ENCODE measurements at regions not wholly inside any gene's neighbourhood (a gene's known extent, or its start where the extent isn't known, plus 50 kb on each side); places are given as distances from the start of the nearest gene placed in this dataset.

DNA sequence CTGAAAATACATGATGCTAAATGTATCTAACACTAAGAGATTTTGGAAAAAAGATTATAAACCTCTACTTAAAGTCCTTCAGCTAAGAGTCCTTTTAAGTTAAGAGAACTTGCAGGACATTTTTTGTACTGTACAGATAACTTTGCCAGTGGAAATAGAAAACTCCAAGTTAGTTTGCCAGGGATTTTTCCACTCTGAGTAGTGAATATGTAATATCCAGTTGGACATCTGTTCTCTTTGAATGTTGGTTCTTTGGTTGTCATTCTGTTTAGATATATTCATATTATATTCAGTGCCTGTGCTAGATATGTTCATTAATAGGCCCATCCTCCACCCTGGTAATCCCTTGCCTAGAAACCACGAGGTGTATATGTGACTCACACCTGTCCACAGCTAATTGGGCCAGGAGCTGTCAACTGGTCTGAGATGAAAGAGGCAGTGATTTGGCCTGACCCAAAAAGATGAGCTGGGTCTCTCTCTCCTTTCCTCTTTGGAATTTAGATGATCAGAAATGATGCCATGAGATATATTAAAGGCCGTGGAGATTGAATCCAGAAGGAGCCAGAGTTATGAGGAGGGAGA is 261.0 kb upstream of the LRIG3 start:
- TF ChIP-seq, protein P1, sequence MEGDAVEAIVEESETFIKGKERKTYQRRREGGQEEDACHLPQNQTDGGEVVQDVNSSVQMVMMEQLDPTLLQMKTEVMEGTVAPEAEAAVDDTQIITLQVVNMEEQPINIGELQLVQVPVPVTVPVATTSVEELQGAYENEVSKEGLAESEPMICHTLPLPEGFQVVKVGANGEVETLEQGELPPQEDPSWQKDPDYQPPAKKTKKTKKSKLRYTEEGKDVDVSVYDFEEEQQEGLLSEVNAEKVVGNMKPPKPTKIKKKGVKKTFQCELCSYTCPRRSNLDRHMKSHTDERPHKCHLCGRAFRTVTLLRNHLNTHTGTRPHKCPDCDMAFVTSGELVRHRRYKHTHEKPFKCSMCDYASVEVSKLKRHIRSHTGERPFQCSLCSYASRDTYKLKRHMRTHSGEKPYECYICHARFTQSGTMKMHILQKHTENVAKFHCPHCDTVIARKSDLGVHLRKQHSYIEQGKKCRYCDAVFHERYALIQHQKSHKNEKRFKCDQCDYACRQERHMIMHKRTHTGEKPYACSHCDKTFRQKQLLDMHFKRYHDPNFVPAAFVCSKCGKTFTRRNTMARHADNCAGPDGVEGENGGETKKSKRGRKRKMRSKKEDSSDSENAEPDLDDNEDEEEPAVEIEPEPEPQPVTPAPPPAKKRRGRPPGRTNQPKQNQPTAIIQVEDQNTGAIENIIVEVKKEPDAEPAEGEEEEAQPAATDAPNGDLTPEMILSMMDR (conservative IDR thresholded peaks at IDR 0.05; ENCODE audit: low read depth, low read length), result no peak
- H3K4me3 ChIP-seq (ENCODE audit: low read length), result no peak overlapping the region
- no peak for DNase-seq (ENCODE audit: low read depth)

DNA sequence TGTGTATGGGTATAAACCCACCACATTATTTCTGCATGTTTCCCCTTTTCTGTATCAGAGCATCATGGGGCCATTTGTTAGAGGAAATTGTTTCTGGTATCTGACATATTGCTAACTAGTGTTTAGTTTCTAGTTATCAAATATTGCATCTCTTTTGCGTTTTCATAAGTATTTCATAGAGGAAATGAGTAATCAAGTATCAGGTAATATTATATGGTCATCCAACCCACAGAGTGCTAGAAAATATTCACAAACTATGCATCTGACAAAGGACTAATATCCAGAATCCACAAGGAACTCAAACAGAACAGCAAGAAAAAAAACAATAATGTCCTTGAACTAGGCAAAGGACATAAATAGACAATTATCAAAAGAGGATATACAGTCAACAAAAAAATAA is 258.9 kb upstream of the LRIG3 start:
- TF ChIP-seq, protein P1 (conservative IDR thresholded peaks at IDR 0.05; ENCODE audit: low read depth, low read length), result no peak
- DNase-seq (ENCODE audit: low read depth), result no peak
- H3K4me3 ChIP-seq (ENCODE audit: low read length), result no peak overlapping the region

DNA sequence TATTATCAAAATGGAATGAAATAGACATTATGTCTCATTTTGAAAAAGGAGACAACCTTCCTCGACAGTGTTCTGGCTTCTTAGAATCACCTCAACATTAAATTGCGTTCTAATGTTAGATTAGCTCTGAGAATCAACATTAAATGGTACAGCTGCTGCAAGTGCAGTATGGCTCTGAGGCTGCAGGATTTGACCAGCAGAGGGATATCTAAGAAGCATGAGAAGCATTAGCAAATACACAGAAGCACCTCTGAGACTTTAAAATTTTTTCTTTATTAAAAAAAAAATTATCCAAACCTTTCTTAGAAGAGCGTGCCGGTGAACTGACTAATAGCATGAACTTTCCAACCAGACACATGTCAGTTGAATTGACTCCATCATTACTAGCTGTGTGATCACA is 253.4 kb upstream of the LRIG3 start:
- no peak overlapping the region for H3K4me3 ChIP-seq (ENCODE audit: low read length)
- no peak for DNase-seq (ENCODE audit: low read depth)
- TF ChIP-seq, protein P1 (conservative IDR thresholded peaks at IDR 0.05; ENCODE audit: low read depth, low read length), result peak; percentile 39

DNA sequence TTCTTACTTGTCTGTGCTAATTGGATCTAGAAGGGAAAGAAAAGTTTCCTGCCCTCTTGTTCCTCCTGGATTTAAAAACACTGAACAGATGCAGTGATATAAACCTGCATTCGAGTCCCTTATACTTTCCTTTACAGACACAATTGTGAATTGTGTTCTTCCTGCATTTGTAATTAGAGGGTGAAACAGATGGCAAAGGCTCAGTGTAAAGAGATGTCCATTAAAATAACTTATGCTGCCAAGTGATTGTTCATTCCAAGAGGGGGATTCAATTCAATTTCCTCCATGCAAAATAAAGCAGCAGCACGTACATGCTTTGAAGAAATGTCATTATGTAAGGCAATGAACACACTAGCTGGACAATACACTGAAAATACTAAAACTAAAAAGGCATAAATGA is 248.3 kb upstream of the LRIG3 start:
- DNase-seq (ENCODE audit: low read depth), result no peak
- TF ChIP-seq, protein P1 (conservative IDR thresholded peaks at IDR 0.05; ENCODE audit: low read depth, low read length), result no peak
- no peak overlapping the region for H3K4me3 ChIP-seq (ENCODE audit: low read length)

DNA sequence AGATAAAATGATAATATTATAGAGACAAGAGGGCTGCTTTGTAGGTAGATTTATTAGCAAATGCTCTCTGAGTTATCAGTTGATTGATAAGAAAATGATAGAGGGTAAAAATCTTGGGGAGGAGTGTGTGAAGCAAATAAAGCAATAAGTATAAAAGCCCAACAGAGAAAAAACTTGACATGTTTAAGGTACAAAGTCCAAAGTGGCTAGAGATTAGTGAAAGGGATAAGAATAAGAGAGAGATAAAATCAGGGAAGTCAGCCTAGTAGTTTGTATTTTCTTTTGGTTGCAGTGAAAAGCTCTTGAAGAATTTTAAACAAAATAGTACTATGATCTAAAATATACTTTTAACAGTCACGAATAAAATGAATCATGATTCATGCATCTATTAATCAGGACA is 246.2 kb upstream of the LRIG3 start:
- TF ChIP-seq, protein P1 (conservative IDR thresholded peaks at IDR 0.05; ENCODE audit: low read depth, low read length), result no peak
- DNase-seq (ENCODE audit: low read depth), result no peak
- H3K4me3 ChIP-seq (ENCODE audit: low read length), result no peak overlapping the region

DNA sequence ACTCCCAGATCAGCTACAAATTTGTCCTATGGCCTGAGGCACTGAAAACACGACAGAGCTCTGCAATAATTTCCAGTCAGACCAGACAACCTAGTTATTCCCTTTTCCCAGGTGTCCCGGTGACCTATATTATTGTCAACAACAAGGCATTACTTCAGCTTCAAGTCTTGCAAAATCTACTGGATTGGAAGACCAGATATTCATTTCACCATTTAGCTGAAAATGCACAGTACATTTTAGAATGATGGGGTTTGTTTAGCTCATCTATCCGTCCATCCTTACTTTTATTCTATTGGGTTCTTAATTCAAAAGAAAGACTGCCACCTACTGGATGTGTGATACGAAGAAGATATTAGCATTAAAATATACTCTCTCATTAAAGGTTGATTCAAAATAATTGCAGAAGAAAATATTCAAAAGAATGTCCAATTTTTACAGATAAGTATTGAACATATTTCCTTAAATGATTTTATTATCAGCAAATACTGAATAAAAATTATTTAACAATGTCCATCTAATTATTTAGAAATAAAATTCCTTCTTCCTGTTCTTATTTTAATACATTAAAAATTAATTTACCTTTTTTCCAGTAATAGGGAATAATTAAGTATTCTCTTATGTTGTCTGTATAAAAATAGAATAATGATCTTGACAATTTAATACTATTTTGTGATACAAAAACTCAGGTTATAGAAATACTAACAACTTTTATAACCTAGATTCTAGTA is 244.9 kb upstream of the LRIG3 start:
- TF ChIP-seq, protein P1 (conservative IDR thresholded peaks at IDR 0.05; ENCODE audit: low read depth, low read length), result peak; percentile 46
- DNase-seq (ENCODE audit: low read depth), result no peak

DNA sequence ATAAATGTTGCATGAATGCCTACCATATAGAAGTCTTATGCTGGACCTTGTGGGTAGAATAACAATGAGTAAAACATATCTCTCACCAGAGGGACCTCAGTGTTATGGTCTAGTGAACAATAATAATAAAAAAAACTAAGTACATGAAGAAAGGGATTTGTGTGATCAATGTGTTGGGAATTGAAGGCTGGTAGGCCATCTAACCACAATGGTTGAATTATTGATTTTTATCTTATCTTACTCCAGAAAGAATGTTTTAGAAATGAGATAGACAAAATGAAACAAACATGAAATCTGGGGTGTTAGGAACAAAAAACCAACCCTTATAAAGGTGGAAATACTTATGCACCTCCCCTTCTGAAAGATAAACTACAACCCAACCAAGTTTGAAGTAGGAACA is 243.9 kb upstream of the LRIG3 start:
- H3K4me3 ChIP-seq (ENCODE audit: low read length), result no peak overlapping the region
- TF ChIP-seq, protein P1 (conservative IDR thresholded peaks at IDR 0.05; ENCODE audit: low read depth, low read length), result no peak
- DNase-seq (ENCODE audit: low read depth), result no peak

More for the DNA sequence above, 244.9 kb upstream of the LRIG3 start:
- no peak overlapping the region for H3K4me3 ChIP-seq (ENCODE audit: low read length)
